HG02798 (cell line): ENCODE measurements at regions not wholly inside any gene's neighbourhood (a gene's known extent, or its start where the extent isn't known, plus 50 kb on each side); places are given as distances from the start of the nearest gene placed in this dataset.

Experiments used
- ATAC-seq: cut with Tn5 transposase; IDR thresholded peaks from one replicate; pipeline ENCODE4 v1.9.1; 2021; ENCODE audit warnings: mild to moderate bottlenecking; ENCODE audit not compliant: unreplicated experiment, poor library complexity

- ATAC-seq = no peak
These were observed 136.8 kb downstream of the OLIG3 start for GRCh38 chr6:137357263-137357947.

GRCh38 chr6:137353842-137354397 is 134.7 kb upstream of the IFNGR1 start:
- ATAC-seq = no peak

GRCh38 chr6:137353346-137353745 is 134.2 kb upstream of the IFNGR1 start:
- ATAC-seq = no peak

- ATAC-seq = no peak
These were observed 133.7 kb upstream of the IFNGR1 start for GRCh38 chr6:137352859-137353258.

GRCh38 chr6:137351890-137352289 is 132.7 kb upstream of the IFNGR1 start:
- no peak for ATAC-seq

- ATAC-seq = no peak
These were observed 131.7 kb upstream of the IFNGR1 start for GRCh38 chr6:137350857-137351256.

GRCh38 chr6:137349856-137350830 is 131.0 kb upstream of the IFNGR1 start:
- no peak for ATAC-seq

- no peak for ATAC-seq
These were observed 129.6 kb upstream of the IFNGR1 start for GRCh38 chr6:137348777-137349176.

GRCh38 chr6:137343241-137343640 is 124.1 kb upstream of the IFNGR1 start:
- no peak for ATAC-seq

GRCh38 chr6:137342607-137343190 is 123.5 kb upstream of the IFNGR1 start:
- ATAC-seq = no peak

- ATAC-seq = no peak
These were observed 122.6 kb upstream of the IFNGR1 start for GRCh38 chr6:137341681-137342195.

- no peak for ATAC-seq
These were observed 120.9 kb upstream of the IFNGR1 start for GRCh38 chr6:137339929-137340559.

- ATAC-seq = no peak
These were observed 115.7 kb upstream of the IFNGR1 start for GRCh38 chr6:137334884-137335283.

- ATAC-seq = no peak
These were observed 114.9 kb upstream of the IFNGR1 start for GRCh38 chr6:137334094-137334493.

GRCh38 chr6:137332637-137333280 is 113.6 kb upstream of the IFNGR1 start:
- no peak for ATAC-seq

GRCh38 chr6:137323860-137324259 is 104.7 kb upstream of the IFNGR1 start:
- no peak for ATAC-seq

GRCh38 chr6:137320271-137320670 is 101.1 kb upstream of the IFNGR1 start:
- ATAC-seq = no peak

- no peak for ATAC-seq
These were observed 97.4 kb upstream of the IFNGR1 start for GRCh38 chr6:137316626-137317025.

GRCh38 chr6:137315081-137315480 is 95.9 kb upstream of the IFNGR1 start:
- no peak for ATAC-seq
